Lung microvascular endothelial cell (primary cell): ENCODE measurements at regions not wholly inside any gene's neighbourhood (a gene's known extent, or its start where the extent isn't known, plus 50 kb on each side); places are given as distances from the start of the nearest gene placed in this dataset.

Source experiments
- DNase-seq, 2 donors: peaks; one replicate each; pipeline versions ENCODE4 v3.0.0 to v3.0.0-alpha.2; 2010; ENCODE audit warnings: low read depth in 2 of 2

- no peak for DNase-seq
These were observed 268.1 kb downstream of the DKK2 start for GRCh38 chr4:106767991-106768390.

GRCh38 chr4:106766519-106766918 is 269.6 kb downstream of the DKK2 start:
- no peak for DNase-seq

- no peak for DNase-seq
These were observed 271.3 kb downstream of the DKK2 start for GRCh38 chr4:106764774-106765173.

- DNase-seq, result no peak
These were observed 273.3 kb downstream of the DKK2 start for GRCh38 chr4:106762666-106763443.

- no peak for DNase-seq
These were observed 282.7 kb downstream of the DKK2 start for GRCh38 chr4:106753426-106753825.

- DNase-seq, result peak in 1 of 2 donors; percentile 28
These were observed 289.7 kb downstream of the DKK2 start for GRCh38 chr4:106746451-106746850.

- no peak for DNase-seq
These were observed 298.0 kb downstream of the DKK2 start for GRCh38 chr4:106738121-106738520.

GRCh38 chr4:106718548-106718947 is 317.6 kb downstream of the DKK2 start:
- DNase-seq, result no peak

GRCh38 chr4:106717091-106717490 is 319.0 kb downstream of the DKK2 start:
- DNase-seq, result no peak

- no peak for DNase-seq
These were observed 320.3 kb downstream of the DKK2 start for GRCh38 chr4:106715825-106716224.

GRCh38 chr4:106708464-106708816 is 327.7 kb downstream of the DKK2 start:
- DNase-seq, result no peak

- peak in 1 of 2 donors; percentile 68 for DNase-seq
These were observed 328.2 kb downstream of the DKK2 start for GRCh38 chr4:106707776-106708463.

GRCh38 chr4:106704253-106704870 is 331.8 kb downstream of the DKK2 start:
- no peak for DNase-seq

GRCh38 chr4:106700321-106700720 is 331.7 kb upstream of the GIMD1 start:
- no peak for DNase-seq

GRCh38 chr4:106698621-106699195 is 330.1 kb upstream of the GIMD1 start:
- no peak for DNase-seq

- no peak for DNase-seq
These were observed 327.1 kb upstream of the GIMD1 start for GRCh38 chr4:106695501-106696262.

GRCh38 chr4:106694232-106694631 is 325.7 kb upstream of the GIMD1 start:
- DNase-seq, result peak in 1 of 2 donors; percentile 10

- DNase-seq, result peak in 1 of 2 donors; percentile 1
These were observed 323.2 kb upstream of the GIMD1 start for GRCh38 chr4:106691749-106692148.

GRCh38 chr4:106690487-106690886 is 321.9 kb upstream of the GIMD1 start:
- DNase-seq, result peak; percentile 33 to 89

GRCh38 chr4:106687026-106687425 is 318.4 kb upstream of the GIMD1 start:
- DNase-seq, result peak in 1 of 2 donors; percentile 14

GRCh38 chr4:106681381-106681921 is 312.9 kb upstream of the GIMD1 start:
- DNase-seq, result no peak
